HCT116 (cell line): ENCODE measurements at regions not wholly inside any gene's neighbourhood (a gene's known extent, or its start where the extent isn't known, plus 50 kb on each side); places are given as distances from the start of the nearest gene placed in this dataset.

ENCODE experiments used
- ATAC-seq: fragments of 200-7000 bp; cut with Tn5 transposase; 2 replicates; pipeline ENCODE4 v1.9.1; 2020; ENCODE audit warnings: mild to moderate bottlenecking, moderate library complexity
- BruUV-seq: library from RNA; stranded (reverse); fragments of 400-500 nt; replicated peaks from 2 replicates; lab custom pipeline; 2021; lab: Mats Ljungman, UMichigan
- CTCF ChIA-PET: fragments of 300-600 bp; sonication (Branson Sonifier 250); formaldehyde crosslinking; loops from one replicate; lab custom pipeline; 2021; ENCODE audit warnings: antibody characterized with exemption; lab: Charles Lee
- POLR2A ChIA-PET: fragments of 300-600, 350-600 bp; sonication (Branson Sonifier 250); formaldehyde crosslinking; loops from one replicate; lab custom pipeline; 2021; ENCODE audit warnings: antibody characterized with exemption; lab: Charles Lee
- RAD21 ChIA-PET, 2 experiments: fragments of 300-600 bp; sonication (Branson Sonifier 250); formaldehyde crosslinking; loops; one replicate each; lab custom pipeline; 2023; ENCODE audit warnings: low total read pairs in 2 of 2; ENCODE audit not compliant: uncharacterized antibody in 2 of 2, unreplicated experiment in 2 of 2, low non-redundant PET in 1 of 2; lab: Charles Lee
- DNase-seq: peaks from one replicate; pipeline ENCODE4 v3.0.0-alpha.2; 2010; ENCODE audit warnings: low read depth, low spot score
- H2AFZ ChIP-seq: fragments of 200-600 bp; shearing (Covaris generic), sonication (generic); 2 replicates; pipeline ENCODE4 v1.6.1; 2017; ENCODE audit warnings: low read depth, mixed run types, mixed read lengths, antibody characterized with exemption, low read length; ENCODE audit not compliant: poor library complexity, severe bottlenecking
- H3K27ac ChIP-seq: 2 replicates; pipeline ENCODE4 v1.5.1; 2012; ENCODE audit warnings: low read depth, low read length
- H3K27me3 ChIP-seq: fragments of 200-600 bp; sonication (generic); 2 replicates; pipeline ENCODE4 v1.6.1; 2016; ENCODE audit warnings: mixed run types, low read length, mixed read lengths; ENCODE audit not compliant: insufficient read depth
- H3K36me3 ChIP-seq, 2 experiments: fragments of 200-500 bp in 1 of 2; fragments of 200-600 bp in 1 of 2; sonication (Bioruptor generic) in 1 of 2; sonication (generic) in 1 of 2; 2 replicates each; pipeline versions ENCODE4 v1.5.1 to v1.6.1; 2014 to 2016; ENCODE audit warnings: low read length in 2 of 2, inconsistent platforms in 1 of 2, mixed read lengths in 1 of 2, mixed run types in 1 of 2; ENCODE audit not compliant: insufficient read depth in 2 of 2, control insufficient read depth in 1 of 2
- H3K4me1 ChIP-seq, 2 experiments: fragments of 200-600 bp in 1 of 2; sonication (generic) in 1 of 2; 2 replicates each; pipeline versions ENCODE4 v1.5.1 to v1.6.1; 2012 to 2017; ENCODE audit warnings: low read length in 2 of 2, inconsistent platforms in 1 of 2, mild to moderate bottlenecking in 1 of 2, mixed read lengths in 1 of 2, mixed run types in 1 of 2, moderate library complexity in 1 of 2; ENCODE audit not compliant: insufficient read depth in 2 of 2, control insufficient read depth in 1 of 2
- H3K4me2 ChIP-seq: fragments of 200-600 bp; sonication (generic); 2 replicates; pipeline ENCODE4 v1.6.1; 2017; ENCODE audit warnings: mixed run types, low read length, mixed read lengths
- H3K4me3 ChIP-seq, 2 experiments: fragments of 200-600 bp in 1 of 2; sonication (generic) in 1 of 2; replicated peaks in 1 of 2; 2 replicates each; pipeline ENCODE4 v1.5.1; 2011 to 2016; ENCODE audit warnings: low read length in 2 of 2, control low read depth in 1 of 2, low read depth in 1 of 2, mild to moderate bottlenecking in 1 of 2, mixed read lengths in 1 of 2, mixed run types in 1 of 2
- H3K79me2 ChIP-seq: fragments of 200-600 bp; sonication (generic); 2 replicates; pipeline ENCODE4 v1.6.1; 2017; ENCODE audit warnings: mild to moderate bottlenecking, mixed run types, low read length, moderate library complexity, mixed read lengths; ENCODE audit not compliant: insufficient read depth
- H3K9ac ChIP-seq: fragments of 200-600 bp; sonication (generic); 2 replicates; pipeline ENCODE4 v1.6.1; 2016; ENCODE audit warnings: low read length, mixed read lengths
- H3K9me2 ChIP-seq: fragments of 200-600 bp; sonication (generic), shearing (Covaris generic); 2 replicates; pipeline ENCODE4 v1.6.1; 2017; ENCODE audit warnings: mixed run types, mild to moderate bottlenecking, moderate library complexity; ENCODE audit not compliant: insufficient read depth
- H3K9me3 ChIP-seq, 2 experiments: fragments of 200-500 bp in 1 of 2; fragments of 200-600 bp in 1 of 2; sonication (Bioruptor generic) in 1 of 2; sonication (generic) in 1 of 2; 2 replicates each; pipeline ENCODE4 v1.6.1; 2014 to 2017; ENCODE audit warnings: low read length in 2 of 2, mixed read lengths in 2 of 2, inconsistent platforms in 1 of 2, low read depth in 1 of 2, mild to moderate bottlenecking in 1 of 2, mixed run types in 1 of 2, moderate library complexity in 1 of 2; ENCODE audit not compliant: control insufficient read depth in 1 of 2, insufficient read depth in 1 of 2
- H4K20me1 ChIP-seq: fragments of 200-600 bp; sonication (generic), shearing (Covaris generic); 2 replicates; pipeline ENCODE4 v1.6.1; 2017; ENCODE audit warnings: mixed run types, mild to moderate bottlenecking, moderate library complexity; ENCODE audit not compliant: insufficient read depth
- ATF3 ChIP-seq: IDR thresholded peaks from 2 replicates; pipeline ENCODE4 v1.6.1; 2012
- CEBPB ChIP-seq: IDR thresholded peaks from 2 replicates; pipeline ENCODE4 v1.6.1; 2012; ENCODE audit warnings: low read depth
- EGR1 ChIP-seq: IDR thresholded peaks from 2 replicates; pipeline ENCODE4 v1.6.1; 2012; ENCODE audit warnings: low read depth
- ELF1 ChIP-seq: IDR thresholded peaks from 2 replicates; pipeline ENCODE4 v1.6.1; 2012; ENCODE audit warnings: low read depth, borderline replicate concordance
- EZH2 ChIP-seq: fragments of 200-600 bp; sonication (generic); IDR thresholded peaks from 2 replicates; pipeline ENCODE4 v1.6.1; 2017; ENCODE audit warnings: antibody characterized with exemption, mixed run types
- EZH2phosphoT487 ChIP-seq: fragments of 200-600 bp; IDR thresholded peaks from 2 replicates; pipeline ENCODE4 v1.6.1; 2018; ENCODE audit warnings: antibody characterized with exemption, borderline replicate concordance
- FOSL1 ChIP-seq: IDR thresholded peaks from 2 replicates; pipeline ENCODE4 v1.6.1; 2012; ENCODE audit warnings: low read depth
- JUND ChIP-seq: IDR thresholded peaks from 2 replicates; pipeline ENCODE4 v1.6.1; 2012
- POLR2A ChIP-seq: IDR thresholded peaks from 2 replicates; pipeline ENCODE4 v1.7.0; 2011; ENCODE audit warnings: borderline replicate concordance; ENCODE audit not compliant: insufficient read depth, insufficient read length; ENCODE audit errors: extremely low read depth
- POLR2AphosphoS5 ChIP-seq: IDR thresholded peaks from 2 replicates; pipeline ENCODE4 v1.6.1; 2011; ENCODE audit warnings: mild to moderate bottlenecking, low read depth, low read length, moderate library complexity
- RAD21 ChIP-seq: IDR thresholded peaks from 2 replicates; pipeline ENCODE4 v1.6.1; 2012; ENCODE audit warnings: low read depth, mild to moderate bottlenecking
- REST ChIP-seq: IDR thresholded peaks from 2 replicates; pipeline ENCODE4 v1.6.1; 2012; ENCODE audit warnings: low read depth
- SIN3A ChIP-seq: IDR thresholded peaks from 2 replicates; pipeline ENCODE4 v1.6.1; 2012; ENCODE audit warnings: low read depth
- SP1 ChIP-seq: IDR thresholded peaks from 2 replicates; pipeline ENCODE4 v1.6.1; 2012; ENCODE audit warnings: low read depth
- SRF ChIP-seq: IDR thresholded peaks from 2 replicates; pipeline ENCODE4 v1.6.1; 2012; ENCODE audit warnings: low read depth
- TCF7L2 ChIP-seq: IDR thresholded peaks from 2 replicates; pipeline ENCODE4 v1.7.0; 2011; ENCODE audit warnings: borderline replicate concordance, inconsistent platforms; ENCODE audit not compliant: insufficient read depth, insufficient read length; ENCODE audit errors: extremely low read depth
- YY1 ChIP-seq: IDR thresholded peaks from 2 replicates; pipeline ENCODE4 v1.6.1; 2011; ENCODE audit warnings: low read length, low read depth, moderate library complexity, mild to moderate bottlenecking; ENCODE audit not compliant: insufficient replicate concordance; ENCODE audit errors: extremely low read depth
- ZNF274 ChIP-seq: fragments of 200-500 bp; sonication (Bioruptor generic); IDR thresholded peaks from 2 replicates; pipeline ENCODE4 v1.6.1; 2014; ENCODE audit warnings: mild to moderate bottlenecking, low read depth, low read length, inconsistent platforms
- intact Hi-C: fragments of 100-400 bp; cut with micrococcal nuclease; formaldehyde crosslinking; loops from 2 replicates; pipeline ENCODE4 v1.10.0; 2022

GRCh38 chr5:87940775-87941174, 327.9 kb downstream of the TMEM161B start:
- intact Hi-C loops: no loop called here
- CTCF ChIA-PET: no interaction called here
- H3K4me2 ChIP-seq: no peak overlapping the region
- no peaks in the 10 kb centered on the region for H3K9me2 ChIP-seq
- DNase-seq: no peak
- no peak for TF ChIP-seq TCF7L2
- TF ChIP-seq EZH2: no peak
- TF ChIP-seq ELF1: no peak
- no peak for TF ChIP-seq EGR1
- no peak for TF ChIP-seq CEBPB
- no peak for TF ChIP-seq FOSL1
- TF ChIP-seq ZNF274: no peak
- TF ChIP-seq POLR2AphosphoS5: no peak
- TF ChIP-seq SP1: no peak
- TF ChIP-seq RAD21: no peak
- no peak for TF ChIP-seq EZH2phosphoT487
- no peak for TF ChIP-seq JUND
- TF ChIP-seq POLR2A: no peak
- no peak for TF ChIP-seq YY1
- TF ChIP-seq SIN3A: no peak
- no peak for TF ChIP-seq ATF3
- no peak for TF ChIP-seq SRF
- TF ChIP-seq REST: no peak
- TF ChIP-seq, all 23 proteins: peak for 0
- Histone ChIP-seq H2AFZ (no peak overlapping the region), H3K36me3 (no peaks in the 10 kb centered on the region), H3K27me3 (no peaks in the 10 kb centered on the region), H4K20me1 (no peaks in the 10 kb centered on the region), H3K4me1 (no peaks in the 10 kb centered on the region), H3K79me2 (no peaks in the 10 kb centered on the region), H3K4me3 (no peak overlapping the region), H3K9me3 (no peaks in the 10 kb centered on the region), H3K9ac (no peak overlapping the region), H3K27ac (no peak overlapping the region)
- ChIA-PET POLR2A (no interaction called here), RAD21 (no interaction called here)
- no TSS peak for BruUV-seq
- no peak for ATAC-seq
